Fibroblast of peridontal ligament (primary cell): ENCODE measurements at regions not wholly inside any gene's neighbourhood (a gene's known extent, or its start where the extent isn't known, plus 50 kb on each side); places are given as distances from the start of the nearest gene placed in this dataset.

Source experiments
- DNase-seq: peaks from one replicate; pipeline ENCODE4 v3.0.0-alpha.2; 2010; ENCODE audit errors: extremely low read depth

DNA sequence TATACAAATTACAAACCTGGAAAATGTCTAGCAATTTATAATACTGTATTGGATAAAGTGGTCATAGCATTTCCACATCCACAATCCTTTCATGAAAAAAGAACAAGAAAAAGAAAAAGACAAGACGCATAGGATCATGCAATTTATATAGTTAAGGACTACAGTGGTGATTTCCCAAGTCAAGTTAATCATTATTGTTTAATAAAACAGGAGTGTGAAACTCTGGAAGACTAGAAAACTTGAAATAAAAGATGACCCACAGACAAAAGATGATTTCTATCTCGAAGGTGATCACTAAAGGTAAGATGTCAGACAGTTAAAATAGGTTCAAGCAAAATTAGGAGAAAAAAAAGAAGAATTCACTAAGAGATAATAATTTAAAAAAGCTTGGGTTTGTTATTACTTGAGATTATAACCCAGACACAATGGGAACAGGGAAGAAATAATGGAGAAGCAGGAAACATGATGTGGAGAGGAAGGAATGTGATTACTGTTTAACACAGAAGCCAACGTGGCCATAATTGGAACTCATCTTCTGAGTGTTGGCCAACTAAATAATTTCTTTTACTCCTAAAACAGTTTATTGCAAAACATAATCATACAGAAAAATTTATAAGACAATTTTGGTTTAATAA, 441.2 kb upstream of the ANO3 start:
- no peak for DNase-seq

DNA sequence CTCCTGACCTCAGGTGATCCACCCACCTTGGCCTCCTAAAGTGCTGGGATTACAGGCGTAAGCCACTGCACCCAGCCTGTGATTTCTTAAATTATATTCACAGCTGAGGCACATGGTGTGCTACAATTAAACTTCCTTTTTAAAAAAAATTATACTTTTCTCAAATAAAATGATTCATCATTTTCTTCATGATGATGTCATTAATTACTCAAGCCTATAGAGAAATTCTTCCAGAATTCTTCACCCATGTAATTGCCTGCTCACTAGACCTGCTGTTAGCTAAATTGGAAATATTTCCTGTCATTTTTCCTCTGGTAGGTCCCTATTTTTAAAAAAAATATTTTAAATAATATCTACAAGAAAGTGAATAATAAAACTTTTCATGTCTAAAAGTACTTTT, 440.0 kb upstream of the ANO3 start:
- no peak for DNase-seq

DNA sequence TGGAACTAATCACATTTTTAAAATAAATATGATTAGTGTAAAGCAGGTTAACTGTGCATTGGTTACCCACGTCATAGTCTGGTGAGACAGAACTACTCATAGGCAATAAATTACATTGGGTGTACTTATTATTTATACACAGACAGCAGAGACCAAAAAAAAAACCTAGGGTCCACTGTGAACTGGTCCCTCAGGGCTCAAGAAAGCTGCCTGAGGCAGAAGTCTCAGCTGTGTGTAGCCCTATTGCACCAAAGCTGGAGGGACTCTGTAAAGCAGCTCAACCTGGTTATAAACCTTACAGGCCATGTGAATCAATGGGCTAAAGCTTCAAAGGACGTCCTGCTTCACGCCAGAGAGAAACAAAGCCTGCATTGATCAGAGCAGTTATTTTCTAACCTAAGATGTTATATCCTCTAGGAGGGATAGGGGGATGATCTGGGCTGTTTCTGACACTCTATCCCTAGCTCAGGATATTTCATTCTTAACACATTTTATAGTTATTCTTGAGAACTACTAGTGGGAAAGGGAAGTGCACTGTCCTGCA, 432.2 kb upstream of the ANO3 start:
- no peak for DNase-seq

DNA sequence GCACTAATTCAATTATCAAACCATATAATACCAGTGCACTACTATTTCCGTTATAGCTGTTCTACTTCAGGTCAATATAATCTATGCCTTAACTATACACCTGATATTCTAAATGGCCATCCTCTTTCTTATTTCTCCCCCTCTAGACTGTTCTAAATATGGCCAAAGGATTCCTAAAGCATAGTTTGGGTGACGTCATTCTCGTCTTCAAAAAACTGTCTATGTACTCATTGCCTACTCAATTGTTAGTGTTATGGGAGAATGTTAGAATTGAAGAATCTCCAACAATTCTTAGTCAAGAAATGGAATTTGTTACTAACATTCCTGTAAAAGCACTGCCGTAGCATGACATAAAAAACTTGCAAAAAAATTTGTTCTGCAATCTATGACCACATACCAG, 431.1 kb upstream of the ANO3 start:
- no peak for DNase-seq

DNA sequence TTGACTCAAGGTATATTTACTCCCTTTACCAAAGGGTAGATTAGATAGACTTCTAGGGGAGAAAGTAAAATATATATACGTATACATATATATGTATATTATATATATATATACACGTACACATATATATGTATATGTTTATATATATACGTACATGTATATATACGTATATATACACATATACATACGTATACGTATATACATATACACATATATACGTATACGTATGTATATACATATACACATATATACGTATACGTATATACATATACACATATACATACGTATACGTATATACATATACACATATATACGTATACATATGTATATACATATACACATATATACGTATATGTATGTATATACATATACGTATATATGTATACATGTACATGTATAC, 430.5 kb upstream of the ANO3 start:
- no peak for DNase-seq

DNA sequence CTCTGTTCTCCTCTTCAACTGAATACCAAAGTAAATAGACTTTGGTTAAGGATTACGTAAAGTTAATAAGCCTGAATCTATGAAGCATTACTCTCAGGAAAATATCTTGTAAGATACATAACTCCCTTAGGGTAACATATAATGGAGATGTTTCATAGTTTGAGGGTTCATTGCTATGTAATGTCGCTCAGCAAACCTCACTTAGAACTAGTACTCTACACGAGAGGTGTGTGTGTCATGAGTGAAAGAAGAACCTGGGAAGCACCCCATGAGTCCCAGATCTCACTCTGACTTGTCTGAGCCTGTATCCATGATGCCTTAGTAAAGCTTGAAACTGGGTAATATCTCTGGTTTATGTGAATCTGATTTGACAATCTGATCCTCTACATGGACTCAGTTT, 429.5 kb upstream of the ANO3 start:
- no peak for DNase-seq

- no peak for DNase-seq
Measured at GRCh38 chr11:25908726-25909125, 423.2 kb upstream of the ANO3 start.

- DNase-seq = no peak
Measured at GRCh38 chr11:25910086-25910485, 421.8 kb upstream of the ANO3 start.

DNA sequence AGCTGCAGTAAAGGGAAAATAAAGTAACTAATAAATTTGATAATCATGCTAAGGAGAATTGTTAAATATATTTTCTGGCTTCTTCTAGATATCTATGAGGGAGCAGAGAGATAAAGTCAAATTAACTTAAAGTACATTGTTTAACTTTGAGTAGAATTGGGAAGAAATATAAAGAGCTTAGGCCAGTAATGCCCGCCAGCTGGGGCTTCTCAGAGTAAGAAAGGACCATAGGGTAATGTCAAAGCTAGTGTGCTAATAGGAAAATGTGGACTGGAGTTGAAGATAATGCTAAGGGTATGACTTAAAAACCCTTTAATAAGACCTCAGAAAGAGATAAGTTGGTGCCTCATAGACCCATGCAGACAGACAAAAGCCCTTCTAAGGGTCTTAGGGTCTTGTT, 411.6 kb upstream of the ANO3 start:
- DNase-seq = no peak

DNA sequence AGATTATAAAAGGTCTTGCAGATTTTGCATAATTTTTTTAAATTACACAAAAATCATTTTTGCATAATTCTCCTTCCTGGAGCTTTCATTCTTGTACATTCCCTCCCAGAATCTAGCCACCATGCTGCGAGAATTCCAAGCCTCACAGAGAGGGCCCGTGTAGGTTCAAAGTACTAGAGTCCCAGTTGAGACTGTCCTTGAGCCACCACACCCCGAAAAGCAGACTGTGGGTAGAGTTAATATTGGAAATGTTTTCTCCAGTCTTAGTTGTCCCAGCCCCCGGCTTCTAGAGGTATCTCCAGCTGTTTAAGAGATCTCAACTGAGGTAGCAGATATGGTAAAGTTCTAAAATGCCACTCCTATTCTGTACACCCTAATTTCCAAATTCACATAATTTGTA, 407.3 kb upstream of the ANO3 start:
- DNase-seq = no peak

GRCh38 chr11:25925359-25925758, 406.6 kb upstream of the ANO3 start:
- no peak for DNase-seq

DNA sequence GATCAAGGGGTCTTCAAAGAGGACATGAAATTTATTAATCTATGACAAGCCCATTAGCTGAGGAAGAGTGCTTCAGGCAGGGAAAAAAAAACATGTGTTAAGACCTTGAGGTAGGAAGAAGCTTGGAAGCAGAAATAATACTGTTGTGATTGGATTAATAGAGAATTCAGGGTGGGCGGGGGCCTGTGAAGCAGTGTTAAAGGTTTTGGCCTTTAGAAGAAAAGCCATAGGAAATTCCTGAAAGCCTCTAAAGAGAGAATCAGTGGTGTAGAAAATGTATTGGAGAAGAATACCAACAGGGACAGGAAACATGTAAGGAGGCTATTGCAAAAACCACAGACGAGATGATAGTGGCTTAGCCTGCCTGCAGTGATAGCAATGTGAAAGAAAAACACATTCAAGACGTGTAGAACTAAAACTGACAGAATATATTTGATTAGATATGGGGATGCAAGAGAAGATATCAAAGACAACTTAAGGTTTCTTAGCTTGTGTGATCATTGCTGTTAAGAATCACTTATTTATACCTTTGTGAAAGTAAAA, 404.4 kb upstream of the ANO3 start:
- no peak for DNase-seq

DNA sequence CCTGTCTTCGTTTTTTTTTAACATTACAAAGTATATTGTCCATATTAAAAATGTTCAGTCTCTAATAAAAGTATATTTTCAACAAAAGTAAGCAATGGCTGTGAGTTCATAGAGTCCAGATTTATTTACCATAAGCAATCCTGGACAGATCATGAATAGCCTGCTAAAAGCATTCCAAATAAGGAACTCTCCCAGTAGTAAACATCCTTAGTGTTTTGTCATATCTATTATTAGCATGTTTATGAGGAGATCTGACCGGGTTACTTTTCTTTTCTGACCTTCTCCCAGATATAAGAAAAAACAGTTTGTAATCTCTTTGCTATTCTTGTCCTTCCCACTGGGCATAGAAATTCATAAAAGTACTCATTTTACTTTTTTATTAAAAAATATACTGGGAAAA, 403.9 kb upstream of the ANO3 start:
- no peak for DNase-seq

DNA sequence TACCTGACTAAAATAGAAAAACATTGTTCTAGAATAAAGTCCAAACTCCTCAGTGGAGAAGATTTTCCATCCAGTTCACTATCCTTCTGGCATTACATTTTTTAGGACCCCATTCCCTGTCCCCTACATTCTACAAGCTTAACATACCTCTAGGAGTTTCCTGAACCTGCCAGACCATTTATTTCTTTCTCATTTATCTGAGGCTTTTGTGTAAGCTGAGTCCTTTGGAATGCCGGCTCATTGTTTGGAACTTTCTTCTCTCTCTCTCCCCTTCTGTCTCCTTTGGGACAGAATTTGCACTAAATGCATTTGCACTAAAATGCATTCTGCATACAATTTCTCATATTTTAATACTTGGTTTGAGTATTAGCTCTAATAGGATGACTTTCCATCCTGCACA, 393.0 kb upstream of the ANO3 start:
- DNase-seq = no peak

DNA sequence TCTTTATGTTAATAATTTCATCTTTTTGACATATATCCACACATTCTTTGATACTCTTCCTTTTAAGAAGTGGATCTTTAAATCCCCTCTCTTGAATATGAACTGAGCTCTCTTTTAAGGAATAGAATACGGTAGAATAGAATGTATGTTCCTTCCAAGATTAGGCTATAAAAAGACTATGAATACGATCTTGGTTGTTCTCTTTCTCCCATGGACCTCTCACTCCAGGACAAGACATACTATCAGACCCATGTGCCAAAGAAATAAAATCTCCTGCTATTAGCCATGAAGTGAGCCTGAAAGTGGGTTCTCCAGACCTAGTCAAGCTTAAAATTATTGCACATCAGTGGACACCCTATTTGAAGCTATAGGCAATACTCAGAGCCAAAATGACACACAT, 392.2 kb upstream of the ANO3 start:
- DNase-seq = no peak

GRCh38 chr11:25941353-25941752, 390.6 kb upstream of the ANO3 start:
- DNase-seq = no peak

GRCh38 chr11:25943031-25943430, 388.9 kb upstream of the ANO3 start:
- DNase-seq = no peak

- DNase-seq = no peak
Measured at GRCh38 chr11:25943777-25944661, 387.9 kb upstream of the ANO3 start.

DNA sequence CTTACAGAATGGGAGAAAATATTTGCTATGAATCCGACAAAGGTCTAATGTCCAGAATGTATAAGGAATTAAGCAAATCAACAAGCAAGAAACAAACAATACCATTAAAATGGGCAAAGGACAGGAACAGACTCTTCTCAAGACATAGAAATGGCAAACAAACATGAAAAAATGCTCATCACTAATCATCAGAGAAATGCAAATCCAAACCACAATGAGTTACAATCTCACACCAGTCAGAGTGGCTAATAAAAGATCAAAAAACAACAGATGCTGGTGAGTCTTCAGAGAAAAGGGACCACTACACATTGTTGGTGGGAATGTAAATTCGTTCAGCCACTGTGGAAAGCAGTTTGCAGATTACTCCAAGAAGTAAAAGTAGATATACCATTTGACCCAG, 382.0 kb upstream of the ANO3 start:
- no peak for DNase-seq

GRCh38 chr11:25953006-25953405, 378.9 kb upstream of the ANO3 start:
- DNase-seq = no peak

GRCh38 chr11:25958045-25958444, 373.9 kb upstream of the ANO3 start:
- DNase-seq = no peak

- DNase-seq = no peak
Measured at GRCh38 chr11:25961539-25961938, 370.4 kb upstream of the ANO3 start.
